ENCODE measurements at regions not wholly inside any gene's neighbourhood (a gene's known extent, or its start where the extent isn't known, plus 50 kb on each side); places are given as distances from the start of the nearest gene placed in this dataset.

DNA sequence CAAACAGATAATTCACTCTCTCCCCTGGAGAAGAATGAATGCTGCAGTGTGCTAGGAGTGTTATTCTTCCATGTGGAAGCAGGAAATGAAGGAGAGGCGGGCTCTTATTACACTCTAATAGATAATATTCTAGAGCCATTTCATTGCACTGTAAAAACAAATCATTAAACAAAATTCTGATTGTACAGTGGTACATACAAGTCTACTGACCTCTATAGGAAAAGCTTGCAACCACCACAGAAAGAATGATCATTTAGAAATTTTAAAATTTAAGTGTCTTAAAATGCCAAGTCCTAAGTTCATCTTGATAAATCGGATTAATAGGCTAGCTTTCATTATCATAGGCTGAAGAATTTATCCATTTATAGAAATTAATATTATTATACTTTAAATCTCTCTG, 960.3 kb upstream of the LRRN3 start:
- H3K27ac ChIP-seq (replicated peaks in 1 of 4) = no peak overlapping the region
- intact Hi-C loops (cut with DNase I) = no loop called here
- 56% methylated on average over 2 of the region's 2 CpGs for WGBS

DNA sequence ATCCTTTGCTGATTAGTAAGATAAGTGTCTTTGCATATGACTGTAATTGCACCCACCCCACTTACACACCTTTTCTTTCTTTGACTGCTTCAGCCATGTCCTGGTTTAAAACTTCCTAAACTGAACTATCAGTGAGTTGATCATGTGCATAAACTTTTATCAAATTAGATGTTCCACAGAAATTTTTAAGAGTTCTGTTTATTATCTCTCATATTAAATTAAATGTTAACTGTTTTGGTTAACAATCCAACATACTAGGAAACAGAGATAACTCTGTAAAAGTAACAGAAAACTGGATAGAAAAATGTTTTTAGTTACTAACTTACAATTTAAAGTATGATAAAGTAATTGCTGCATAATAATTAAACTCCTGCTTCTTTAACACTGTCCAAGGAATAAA, 959.6 kb upstream of the LRRN3 start:
- Histone ChIP-seq H3K27ac (replicated peaks in 1 of 4) (no peak overlapping the region), H3K9me3 (no peaks in the 10 kb centered on the region), H3K4me1 (no peaks in the 10 kb centered on the region), H3K27me3 (no peaks in the 10 kb centered on the region), H3K4me3 (no peak overlapping the region), H3K36me3 (no peaks in the 10 kb centered on the region)
- intact Hi-C loops (cut with DNase I) = no loop called here
- DNase-seq (ENCODE audit: extremely low spot score) = no peak
- no peak for TF ChIP-seq POLR2A (IDR thresholded peaks at IDR 0.05; ENCODE audit: low read depth)

More for the DNA sequence above, 960.3 kb upstream of the LRRN3 start:
- no peak for DNase-seq (ENCODE audit: extremely low spot score)
- H3K4me1 ChIP-seq = no peaks in the 10 kb centered on the region
- H3K27me3 ChIP-seq = no peaks in the 10 kb centered on the region
- H3K4me3 ChIP-seq = no peak overlapping the region
- H3K9me3 ChIP-seq = no peaks in the 10 kb centered on the region
- TF ChIP-seq POLR2A (IDR thresholded peaks at IDR 0.05; ENCODE audit: low read depth) = no peak
- TF ChIP-seq, protein P1, sequence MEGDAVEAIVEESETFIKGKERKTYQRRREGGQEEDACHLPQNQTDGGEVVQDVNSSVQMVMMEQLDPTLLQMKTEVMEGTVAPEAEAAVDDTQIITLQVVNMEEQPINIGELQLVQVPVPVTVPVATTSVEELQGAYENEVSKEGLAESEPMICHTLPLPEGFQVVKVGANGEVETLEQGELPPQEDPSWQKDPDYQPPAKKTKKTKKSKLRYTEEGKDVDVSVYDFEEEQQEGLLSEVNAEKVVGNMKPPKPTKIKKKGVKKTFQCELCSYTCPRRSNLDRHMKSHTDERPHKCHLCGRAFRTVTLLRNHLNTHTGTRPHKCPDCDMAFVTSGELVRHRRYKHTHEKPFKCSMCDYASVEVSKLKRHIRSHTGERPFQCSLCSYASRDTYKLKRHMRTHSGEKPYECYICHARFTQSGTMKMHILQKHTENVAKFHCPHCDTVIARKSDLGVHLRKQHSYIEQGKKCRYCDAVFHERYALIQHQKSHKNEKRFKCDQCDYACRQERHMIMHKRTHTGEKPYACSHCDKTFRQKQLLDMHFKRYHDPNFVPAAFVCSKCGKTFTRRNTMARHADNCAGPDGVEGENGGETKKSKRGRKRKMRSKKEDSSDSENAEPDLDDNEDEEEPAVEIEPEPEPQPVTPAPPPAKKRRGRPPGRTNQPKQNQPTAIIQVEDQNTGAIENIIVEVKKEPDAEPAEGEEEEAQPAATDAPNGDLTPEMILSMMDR (IDR thresholded peaks at IDR 0.05) = no peak
- H3K36me3 ChIP-seq = no peaks in the 10 kb centered on the region

DNA sequence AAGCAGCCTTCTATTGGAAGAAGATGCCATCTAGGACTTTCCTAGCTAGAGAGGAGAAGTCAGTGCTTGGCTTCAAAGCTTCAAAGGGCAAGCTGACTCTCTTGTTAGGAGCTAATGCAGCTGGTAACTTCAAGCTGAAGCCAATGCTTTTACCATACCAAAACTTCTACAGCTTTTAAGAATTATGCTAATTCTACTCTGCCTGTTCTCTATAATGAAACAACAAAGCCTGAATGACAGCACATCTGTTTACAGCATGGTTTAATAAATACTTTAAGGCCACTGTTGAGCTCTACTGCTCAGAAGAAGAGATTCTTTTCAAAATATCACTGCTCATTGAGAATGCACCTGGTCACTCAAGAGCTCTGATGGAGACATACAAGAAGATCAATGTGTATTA, 951.9 kb upstream of the LRRN3 start:
- H3K36me3 ChIP-seq = no peaks in the 10 kb centered on the region
- no peaks in the 10 kb centered on the region for H3K27me3 ChIP-seq
- H3K4me3 ChIP-seq = no peak overlapping the region
- no peaks in the 10 kb centered on the region for H3K9me3 ChIP-seq
- no peak overlapping the region for H3K27ac ChIP-seq (replicated peaks in 1 of 4)
- TF ChIP-seq EP300 (IDR thresholded peaks at IDR 0.05) (no peak), POLR2A (IDR thresholded peaks at IDR 0.05; ENCODE audit: low read depth) (no peak), POLR2AphosphoS5 (IDR thresholded peaks at IDR 0.05) (no peak)
- TF ChIP-seq, protein P1 (IDR thresholded peaks at IDR 0.05) = no peak
- intact Hi-C loops (cut with DNase I) = no loop called here
- no peaks in the 10 kb centered on the region for H3K4me1 ChIP-seq
- DNase-seq (ENCODE audit: extremely low spot score) = no peak

DNA sequence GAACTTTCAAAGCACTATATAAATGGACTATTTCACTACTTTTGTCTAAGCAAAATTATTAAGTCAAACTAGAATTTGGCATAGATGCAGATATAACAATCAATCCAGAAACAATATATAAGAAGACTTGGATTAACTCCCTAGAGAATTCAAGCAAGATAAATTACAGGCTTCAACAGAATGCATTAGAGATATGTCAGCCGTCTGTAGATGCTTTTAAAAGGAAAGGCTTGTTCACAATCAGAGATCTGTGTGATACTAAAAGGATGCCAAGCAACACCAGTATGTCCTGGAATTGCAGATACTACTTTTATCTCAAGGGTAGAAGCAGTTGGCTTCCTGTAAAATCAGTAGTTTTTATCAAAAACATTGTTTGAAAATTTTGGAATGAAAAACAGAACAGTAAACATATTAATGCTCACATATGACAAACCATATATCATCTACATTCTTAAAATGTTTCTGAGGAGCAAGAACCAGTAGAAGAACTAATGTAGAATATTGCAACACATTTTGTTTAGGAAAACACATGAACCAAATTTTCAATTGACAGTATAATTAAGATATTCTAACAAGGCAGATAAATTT, 947.9 kb upstream of the LRRN3 start:
- intact Hi-C loops (cut with DNase I) = no loop called here
- no peaks in the 10 kb centered on the region for H3K36me3 ChIP-seq
- 30% methylated on average over 1 of the region's 1 CpG for WGBS
- no peaks in the 10 kb centered on the region for H3K9me3 ChIP-seq
- H3K4me1 ChIP-seq = no peaks in the 10 kb centered on the region
- no peak for TF ChIP-seq POLR2AphosphoS5 (IDR thresholded peaks at IDR 0.05)
- TF ChIP-seq POLR2A (IDR thresholded peaks at IDR 0.05; ENCODE audit: low read depth) = no peak
- no peak for TF ChIP-seq EP300 (IDR thresholded peaks at IDR 0.05)
- TF ChIP-seq, protein P1 (IDR thresholded peaks at IDR 0.05) = no peak
- no peak overlapping the region for H3K27ac ChIP-seq (replicated peaks in 1 of 4)
- no peak overlapping the region for H3K4me3 ChIP-seq
- H3K27me3 ChIP-seq = no peaks in the 10 kb centered on the region
- DNase-seq (ENCODE audit: extremely low spot score) = no peak

DNA sequence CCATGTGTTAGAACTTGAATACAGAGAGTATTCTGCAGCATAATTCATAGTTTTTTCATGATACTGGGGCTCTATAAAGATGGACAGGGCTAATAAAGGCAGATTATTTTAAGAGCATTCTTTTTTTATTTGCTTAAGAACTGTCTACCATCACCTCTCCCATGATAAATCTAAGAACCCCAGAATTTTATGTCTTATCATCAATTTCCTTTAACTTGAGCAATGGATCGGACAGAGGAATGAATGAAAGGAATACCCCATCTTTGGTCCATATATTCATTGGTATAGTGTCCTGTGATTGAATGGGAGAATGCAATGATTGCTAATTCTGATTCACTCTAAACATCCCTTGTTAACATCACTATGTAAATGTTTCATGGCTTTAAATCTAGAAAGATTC, 946.3 kb upstream of the LRRN3 start:
- 82% methylated on average over 1 of the region's 1 CpG for WGBS
- TF ChIP-seq POLR2A (IDR thresholded peaks at IDR 0.05; ENCODE audit: low read depth) = no peak
- no peak for TF ChIP-seq POLR2AphosphoS5 (IDR thresholded peaks at IDR 0.05)
- no peak for TF ChIP-seq EP300 (IDR thresholded peaks at IDR 0.05)
- TF ChIP-seq, protein P1 (IDR thresholded peaks at IDR 0.05) = no peak
- no peaks in the 10 kb centered on the region for H3K4me1 ChIP-seq
- peaks cover 0 to 7% (median 0%) of the 10 kb centered on the region in 4 donors for H3K27me3 ChIP-seq
- intact Hi-C loops (cut with DNase I) = no loop called here
- no peaks in the 10 kb centered on the region for H3K36me3 ChIP-seq
- H3K27ac ChIP-seq (replicated peaks in 1 of 4) = no peak overlapping the region
- no peaks in the 10 kb centered on the region for H3K9me3 ChIP-seq
- H3K4me3 ChIP-seq = no peak overlapping the region
- DNase-seq (ENCODE audit: extremely low spot score) = no peak

Data from esophagus muscularis mucosa (tissue), 4 donors.